ENCODE measurements at regions not wholly inside any gene's neighbourhood (a gene's known extent, or its start where the extent isn't known, plus 50 kb on each side); places are given as distances from the start of the nearest gene placed in this dataset.

GRCh38 chr1:172801771-172802322, 142.9 kb downstream of the FASLG start:
- DNase-seq, result no peak

GRCh38 chr1:172809750-172810149, 150.8 kb downstream of the FASLG start:
- DNase-seq, result no peak

- no peak for DNase-seq
Measured at GRCh38 chr1:172810480-172811175, 151.7 kb downstream of the FASLG start.

GRCh38 chr1:172811694-172812093, 152.8 kb downstream of the FASLG start:
- DNase-seq, result no peak

GRCh38 chr1:172812118-172812517, 153.2 kb downstream of the FASLG start:
- no peak for DNase-seq

- no peak for DNase-seq
Measured at GRCh38 chr1:172813330-172813729, 154.4 kb downstream of the FASLG start.

GRCh38 chr1:172814428-172814827, 155.5 kb downstream of the FASLG start:
- no peak for DNase-seq

GRCh38 chr1:172815740-172816139, 156.8 kb downstream of the FASLG start:
- no peak for DNase-seq

GRCh38 chr1:172818841-172819527, 160.1 kb downstream of the FASLG start:
- DNase-seq, result no peak

- no peak for DNase-seq
Measured at GRCh38 chr1:172820475-172821158, 161.7 kb downstream of the FASLG start.

- no peak for DNase-seq
Measured at GRCh38 chr1:172821609-172822274, 162.8 kb downstream of the FASLG start.

GRCh38 chr1:172822886-172823285, 164.0 kb downstream of the FASLG start:
- no peak for DNase-seq

GRCh38 chr1:172823534-172823933, 164.6 kb downstream of the FASLG start:
- no peak for DNase-seq

GRCh38 chr1:172824209-172824608, 165.3 kb downstream of the FASLG start:
- no peak for DNase-seq

GRCh38 chr1:172826096-172826741, 167.3 kb downstream of the FASLG start:
- DNase-seq, result peak; percentile 75

GRCh38 chr1:172827301-172827700, 168.4 kb downstream of the FASLG start:
- DNase-seq, result no peak

- DNase-seq, result no peak
Measured at GRCh38 chr1:172827841-172828240, 168.9 kb downstream of the FASLG start.

GRCh38 chr1:172832006-172832725, 173.3 kb downstream of the FASLG start:
- no peak for DNase-seq

GRCh38 chr1:172833954-172834353, 175.1 kb downstream of the FASLG start:
- no peak for DNase-seq

GRCh38 chr1:172834609-172835008, 175.7 kb downstream of the FASLG start:
- no peak for DNase-seq

GRCh38 chr1:172835834-172836233, 176.9 kb downstream of the FASLG start:
- DNase-seq, result no peak
